DND-41 (cell line): ENCODE measurements at regions not wholly inside any gene's neighbourhood (a gene's known extent, or its start where the extent isn't known, plus 50 kb on each side); places are given as distances from the start of the nearest gene placed in this dataset.

Source experiments
- EZH2 ChIP-seq: IDR thresholded peaks from 3 replicates; pipeline ENCODE4 v1.6.1; 2012; ENCODE audit warnings: borderline replicate concordance, low read depth, mild to moderate bottlenecking, moderate library complexity, low read length, inconsistent platforms; ENCODE audit not compliant: severe bottlenecking
- TF ChIP-seq, protein P1 (sequence below): IDR thresholded peaks from 2 replicates; pipeline ENCODE4 v1.5.1; 2012; ENCODE audit warnings: borderline replicate concordance, low read length, moderate library complexity, mild to moderate bottlenecking; ENCODE audit not compliant: poor library complexity, severe bottlenecking; ENCODE audit errors: extremely low read depth

DNA sequence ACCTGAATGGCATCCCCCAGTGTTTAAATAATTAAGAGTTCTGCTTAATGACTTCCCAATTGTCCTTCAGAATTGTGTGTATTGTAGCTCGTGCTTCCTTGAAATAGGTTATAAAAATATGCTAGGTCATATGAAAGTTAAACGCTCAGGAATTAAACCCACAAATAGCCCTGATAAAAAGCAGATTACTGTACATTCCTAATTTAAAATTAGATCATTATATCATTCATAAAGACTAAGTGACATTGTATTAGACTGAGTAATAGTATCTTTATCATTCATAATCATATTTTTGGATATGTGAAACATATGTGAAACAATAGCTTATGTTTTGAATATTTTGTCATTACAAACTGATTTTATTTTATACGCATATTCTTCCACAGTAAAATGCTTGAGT lies 1706.7 kb downstream of the HACE1 start:
- TF ChIP-seq EZH2: no peak
- TF ChIP-seq, protein P1, sequence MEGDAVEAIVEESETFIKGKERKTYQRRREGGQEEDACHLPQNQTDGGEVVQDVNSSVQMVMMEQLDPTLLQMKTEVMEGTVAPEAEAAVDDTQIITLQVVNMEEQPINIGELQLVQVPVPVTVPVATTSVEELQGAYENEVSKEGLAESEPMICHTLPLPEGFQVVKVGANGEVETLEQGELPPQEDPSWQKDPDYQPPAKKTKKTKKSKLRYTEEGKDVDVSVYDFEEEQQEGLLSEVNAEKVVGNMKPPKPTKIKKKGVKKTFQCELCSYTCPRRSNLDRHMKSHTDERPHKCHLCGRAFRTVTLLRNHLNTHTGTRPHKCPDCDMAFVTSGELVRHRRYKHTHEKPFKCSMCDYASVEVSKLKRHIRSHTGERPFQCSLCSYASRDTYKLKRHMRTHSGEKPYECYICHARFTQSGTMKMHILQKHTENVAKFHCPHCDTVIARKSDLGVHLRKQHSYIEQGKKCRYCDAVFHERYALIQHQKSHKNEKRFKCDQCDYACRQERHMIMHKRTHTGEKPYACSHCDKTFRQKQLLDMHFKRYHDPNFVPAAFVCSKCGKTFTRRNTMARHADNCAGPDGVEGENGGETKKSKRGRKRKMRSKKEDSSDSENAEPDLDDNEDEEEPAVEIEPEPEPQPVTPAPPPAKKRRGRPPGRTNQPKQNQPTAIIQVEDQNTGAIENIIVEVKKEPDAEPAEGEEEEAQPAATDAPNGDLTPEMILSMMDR: no peak
